ENCODE measurements at regions not wholly inside any gene's neighbourhood (a gene's known extent, or its start where the extent isn't known, plus 50 kb on each side); places are given as distances from the start of the nearest gene placed in this dataset.

- ChIA-PET CTCF (ENCODE audit: low intra/inter-chr PET ratio) (no interaction called here), POLR2A (interaction anchor here (0.6 to 2.9 kb wide), 5 partner anchors 12 to 80 kb away, joined by 3 to 14 read pairs (median 4); partner anchors contain the start of gene BEST1)
- no peak overlapping the region for H3K4me2 ChIP-seq (ENCODE audit: insufficient read depth, low read length)
- no peak overlapping the region for H3K4me3 ChIP-seq
- DNase-seq (ENCODE audit: extremely low read depth in 1 of 4, low spot score in 3 of 4) = no peak
- FAIRE-seq = no peak
- no peaks in the 10 kb centered on the region for H3K27me3 ChIP-seq (ENCODE audit: control insufficient read depth in 2 of 2, insufficient read depth in 2 of 2, low read length in 2 of 2)
- TF ChIP-seq BACH1 (tag; IDR thresholded peaks at IDR 0.05) (no peak), ZNF76 (CRISPR knock-in tag; IDR thresholded peaks at IDR 0.05; ENCODE audit: borderline replicate concordance) (no peak), IRF2 (CRISPR knock-in tag; IDR thresholded peaks at IDR 0.05) (no peak), ZNF699 (CRISPR knock-in tag; IDR thresholded peaks at IDR 0.05; ENCODE audit: insufficient replicate concordance) (no peak), HNRNPH1 (optimal IDR thresholded peaks at IDR 0.05; ENCODE audit: low read depth, low read length) (no peak), SRF (CRISPR knock-in tag; IDR thresholded peaks at IDR 0.05) (no peak), MCM5 (IDR thresholded peaks at IDR 0.05; ENCODE audit: low read depth) (no peak), NFE2L1 (tag; IDR thresholded peaks at IDR 0.05; ENCODE audit: borderline replicate concordance, low read depth) (no peak), TEAD2 (tag; IDR thresholded peaks at IDR 0.05) (no peak), KDM5B (IDR thresholded peaks at IDR 0.05; ENCODE audit: insufficient replicate concordance, low read depth, low read length) (no peak), ZKSCAN3 (CRISPR knock-in tag; IDR thresholded peaks at IDR 0.05) (no peak), FOXP1 (CRISPR knock-in tag; IDR thresholded peaks at IDR 0.05) (no peak), FOXJ3 (CRISPR knock-in tag; IDR thresholded peaks at IDR 0.05) (no peak), ZC3H8 (IDR thresholded peaks at IDR 0.05) (no peak), NBN (IDR thresholded peaks at IDR 0.05; ENCODE audit: low read depth) (no peak), HINFP (tag; conservative IDR thresholded peaks at IDR 0.05; ENCODE audit: low read depth) (no peak), TBL1XR1 (IDR thresholded peaks at IDR 0.05; ENCODE audit: low read length in 2 of 2) (no peak), RNF2 (IDR thresholded peaks at IDR 0.05) (no peak)
- TF ChIP-seq, protein P1, sequence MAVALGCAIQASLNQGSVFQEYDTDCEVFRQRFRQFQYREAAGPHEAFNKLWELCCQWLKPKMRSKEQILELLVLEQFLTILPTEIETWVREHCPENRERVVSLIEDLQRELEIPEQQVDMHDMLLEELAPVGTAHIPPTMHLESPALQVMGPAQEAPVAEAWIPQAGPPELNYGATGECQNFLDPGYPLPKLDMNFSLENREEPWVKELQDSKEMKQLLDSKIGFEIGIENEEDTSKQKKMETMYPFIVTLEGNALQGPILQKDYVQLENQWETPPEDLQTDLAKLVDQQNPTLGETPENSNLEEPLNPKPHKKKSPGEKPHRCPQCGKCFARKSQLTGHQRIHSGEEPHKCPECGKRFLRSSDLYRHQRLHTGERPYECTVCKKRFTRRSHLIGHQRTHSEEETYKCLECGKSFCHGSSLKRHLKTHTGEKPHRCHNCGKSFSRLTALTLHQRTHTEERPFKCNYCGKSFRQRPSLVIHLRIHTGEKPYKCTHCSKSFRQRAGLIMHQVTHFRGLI (CRISPR knock-in tag; IDR thresholded peaks at IDR 0.05) = no peak
- no peaks in the 10 kb centered on the region for H3K9me3 ChIP-seq (replicated peaks; ENCODE audit: control insufficient read depth, insufficient read depth, low read depth, low read length)
- H3K9ac ChIP-seq (ENCODE audit: insufficient read depth in 1 of 2, low read depth in 2 of 2, low read length in 2 of 2) = no peak overlapping the region
- H4K20me1 ChIP-seq (replicated peaks; ENCODE audit: control insufficient read depth, insufficient read depth, low read length) = no peaks in the 10 kb centered on the region
- H3K9me1 ChIP-seq (ENCODE audit: control insufficient read depth, insufficient read depth, low read length) = no peaks in the 10 kb centered on the region
- in situ Hi-C loops (cut with MboI) (no loop called here), intact Hi-C loops (cut with micrococcal nuclease) (no loop called here)
- no peak overlapping the region for H2AFZ ChIP-seq (ENCODE audit: low read depth, low read length)
- peaks cover 7 to 15% of the 10 kb centered on the region in 2 experiments for H3K4me1 ChIP-seq (replicated peaks in 1 of 2; ENCODE audit: control insufficient read depth in 2 of 2, insufficient read depth in 2 of 2, low read length in 2 of 2)
- H3K36me3 ChIP-seq (ENCODE audit: control insufficient read depth, insufficient read depth, low read length) = no peaks in the 10 kb centered on the region
- no TSS peak for BruUV-seq (replicated peaks)
- WGBS (ENCODE audit: insufficient coverage, low coverage, missing lambda C conversion rate) = 64% methylated on average over 8 of the region's 8 CpGs
- no peaks in the 10 kb centered on the region for H3K79me2 ChIP-seq (ENCODE audit: control insufficient read depth, insufficient read depth, low read length)
- H3K27ac ChIP-seq (ENCODE audit: extremely low read depth, low read depth, low read length) = no peak overlapping the region
- ATAC-seq = no peak
Observed at GRCh38 chr11:62030071-62030684, 62.7 kb upstream of the FTH1 start.
